ENCODE measurements at regions not wholly inside any gene's neighbourhood (a gene's known extent, or its start where the extent isn't known, plus 50 kb on each side); places are given as distances from the start of the nearest gene placed in this dataset.

DNA sequence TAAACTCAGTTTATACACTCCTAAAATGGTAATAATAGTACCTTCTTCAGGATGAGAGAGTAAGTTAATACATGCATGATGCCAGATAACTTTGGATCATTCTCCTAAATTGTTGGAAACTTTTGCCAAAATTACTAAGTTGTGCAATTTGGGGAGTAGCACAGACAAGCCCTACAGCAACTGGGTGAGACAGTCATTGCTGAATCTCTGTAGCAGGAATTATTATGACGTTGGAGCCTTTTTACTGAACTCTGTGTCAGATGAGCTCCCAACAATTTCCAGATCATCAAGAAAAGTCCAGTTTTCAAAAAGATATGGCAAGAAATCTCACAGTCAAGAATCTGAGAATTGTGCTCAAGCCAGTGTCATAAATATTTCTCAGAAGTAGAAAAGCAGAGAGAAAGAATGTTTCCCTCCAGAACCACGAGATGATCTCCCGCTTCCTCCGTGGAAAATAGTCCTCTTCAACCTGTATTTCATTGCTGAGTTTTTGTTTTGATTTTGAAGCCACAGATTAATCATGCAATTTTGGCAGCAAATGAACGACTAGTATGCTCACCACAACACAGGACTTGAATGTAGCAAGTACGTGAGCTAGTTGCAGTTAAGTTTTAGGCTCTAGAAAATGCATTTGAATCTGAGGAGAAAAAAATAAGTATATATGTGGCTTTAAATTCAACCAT, 485.4 kb downstream of the CNTN6 start:
- no peak for TF ChIP-seq CTCF (IDR thresholded peaks at IDR 0.05 in 4 of 5, conservative IDR thresholded peaks at IDR 0.05 in 1 of 5)
- TF ChIP-seq POLR2A (IDR thresholded peaks at IDR 0.05): no peak

Measured in gastrocnemius medialis (tissue), 4 donors.